PC-3 (cell line): ENCODE measurements at regions not wholly inside any gene's neighbourhood (a gene's known extent, or its start where the extent isn't known, plus 50 kb on each side); places are given as distances from the start of the nearest gene placed in this dataset.

Source experiments
- ATAC-seq: fragments of 200-7000 bp; cut with Tn5 transposase; 2 replicates; pipeline ENCODE4 v1.9.1; 2020; ENCODE audit warnings: mild to moderate bottlenecking, moderate library complexity
- BruUV-seq: library from RNA; stranded (reverse); fragments of 400-500 nt; replicated peaks from 2 replicates; lab custom pipeline; 2021; lab: Mats Ljungman, UMichigan
- CTCF ChIA-PET: fragments of 300-600 bp; sonication (Branson Sonifier 250); formaldehyde crosslinking; loops from one replicate; lab custom pipeline; 2022; ENCODE audit warnings: antibody characterized with exemption; lab: Charles Lee
- POLR2A ChIA-PET: fragments of 300-600 bp; sonication (Branson Sonifier 250); formaldehyde crosslinking; loops from one replicate; lab custom pipeline; 2022; ENCODE audit warnings: antibody characterized with exemption; ENCODE audit not compliant: unreplicated experiment; lab: Charles Lee
- DNase-seq: peaks from one replicate; pipeline ENCODE4 v3.0.0-alpha.2; 2015
- H2AFZ ChIP-seq: fragments of 300-600 bp; sonication (generic); 2 replicates; pipeline ENCODE4 v1.6.0; 2016; ENCODE audit warnings: antibody characterized with exemption, low read length
- H3F3A ChIP-seq: fragments of 300-600 bp; sonication (generic); one replicate; pipeline ENCODE4 v1.6.0; 2017; ENCODE audit warnings: antibody characterized with exemption, low read length, control low read depth, mild to moderate bottlenecking; ENCODE audit not compliant: unreplicated experiment
- H3K27ac ChIP-seq: fragments of 300-600 bp; sonication (generic); 2 replicates; pipeline ENCODE4 v1.5.1; 2016; ENCODE audit warnings: mild to moderate bottlenecking, low read length
- H3K27me3 ChIP-seq: fragments of 300-600 bp; sonication (generic); 2 replicates; pipeline ENCODE4 v1.6.1; 2016; ENCODE audit warnings: low read length, mixed read lengths
- H3K36me3 ChIP-seq: fragments of 300-600 bp; sonication (generic); 2 replicates; pipeline ENCODE4 v1.6.1; 2016; ENCODE audit warnings: low read depth, mixed run types, low read length, mixed read lengths
- H3K4me1 ChIP-seq: fragments of 300-600 bp; sonication (generic); 2 replicates; pipeline ENCODE4 v1.5.1; 2016; ENCODE audit warnings: low read length; ENCODE audit not compliant: insufficient read depth
- H3K4me2 ChIP-seq: fragments of 300-600 bp; sonication (generic); 2 replicates; pipeline ENCODE4 v1.6.0; 2016; ENCODE audit warnings: low read length
- H3K4me3 ChIP-seq: fragments of 300-600 bp; sonication (generic); 2 replicates; pipeline ENCODE4 v1.5.1; 2016; ENCODE audit warnings: mild to moderate bottlenecking, low read length, mixed read lengths
- H3K79me2 ChIP-seq: fragments of 300-600 bp; sonication (generic); 2 replicates; pipeline ENCODE4 v1.6.1; 2017; ENCODE audit warnings: low read length, mixed read lengths
- H3K9ac ChIP-seq: fragments of 300-600 bp; sonication (generic); 2 replicates; pipeline ENCODE4 v1.6.0; 2016; ENCODE audit warnings: mild to moderate bottlenecking, low read length
- H3K9me2 ChIP-seq: fragments of 300-600 bp; sonication (generic); replicated peaks from 2 replicates; pipeline ENCODE4 v1.6.1; 2016; ENCODE audit warnings: mixed run types, low read length, mixed read lengths
- H3K9me3 ChIP-seq: fragments of 300-600 bp; sonication (generic); 2 replicates; pipeline ENCODE4 v1.6.1; 2016; ENCODE audit warnings: low read length, mixed read lengths
- H4K20me1 ChIP-seq: fragments of 300-600 bp; sonication (generic); 2 replicates; pipeline ENCODE4 v1.6.1; 2016; ENCODE audit warnings: low read length, mixed read lengths
- CTCF ChIP-seq: fragments of 300-600 bp; sonication (generic); conservative IDR thresholded peaks from 2 replicates; pipeline ENCODE4 v1.5.1; 2017; ENCODE audit warnings: antibody characterized with exemption, low read depth, mild to moderate bottlenecking, low read length
- EZH2 ChIP-seq: fragments of 300-600 bp; sonication (generic); IDR thresholded peaks from one replicate; pipeline ENCODE4 v1.6.1; 2017; ENCODE audit warnings: antibody characterized with exemption, mild to moderate bottlenecking, low read length; ENCODE audit not compliant: unreplicated experiment
- EZH2phosphoT487 ChIP-seq: fragments of 300-600 bp; sonication (generic); IDR thresholded peaks from 2 replicates; pipeline ENCODE4 v1.6.1; 2018; ENCODE audit warnings: mild to moderate bottlenecking, antibody characterized with exemption, low read length, borderline replicate concordance
- intact Hi-C: fragments of 100-400 bp; cut with micrococcal nuclease; formaldehyde crosslinking; loops from 2 replicates; pipeline ENCODE4 v1.9.0; 2023

- BruUV-seq = no TSS peak
- ChIA-PET CTCF (no interaction called here), POLR2A (interaction anchor here (0.7 kb wide), 1 partner anchor 784 kb away, joined by 14 read pairs; no protein-coding TSS in a partner anchor)
- Histone ChIP-seq H3K4me2 (0 out of 2 replicates have a peak overlapping the region, but pooled peaks have one; percentile 15), H3F3A (no peaks in the 10 kb centered on the region), H3K27ac (peak overlapping the region; percentile 53), H3K4me3 (no peak overlapping the region), H3K36me3 (no peaks in the 10 kb centered on the region), H3K4me1 (peaks cover 11% of the 10 kb centered on the region), H2AFZ (no peak overlapping the region), H3K9me3 (no peaks in the 10 kb centered on the region), H3K9me2 (no peaks in the 10 kb centered on the region), H3K27me3 (no peaks in the 10 kb centered on the region), H3K9ac (no peak overlapping the region), H4K20me1 (no peaks in the 10 kb centered on the region), H3K79me2 (no peaks in the 10 kb centered on the region)
- intact Hi-C loops = no loop called here
- ATAC-seq (peak; percentile 70), DNase-seq (peak; percentile 71)
- TF ChIP-seq EZH2 (no peak), EZH2phosphoT487 (no peak), CTCF (no peak)
These were observed 148.4 kb upstream of the TLE3 start for GRCh38 chr15:70245932-70246622.

GRCh38 chr15:70244978-70245542 lies 147.3 kb upstream of the TLE3 start:
- Histone ChIP-seq H2AFZ (no peak overlapping the region), H3K36me3 (no peaks in the 10 kb centered on the region), H3K9ac (no peak overlapping the region), H3K9me2 (no peaks in the 10 kb centered on the region), H3K27me3 (no peaks in the 10 kb centered on the region), H3K79me2 (no peaks in the 10 kb centered on the region), H3F3A (no peaks in the 10 kb centered on the region), H3K9me3 (no peaks in the 10 kb centered on the region), H3K27ac (no peak overlapping the region), H3K4me3 (no peak overlapping the region), H3K4me1 (peaks cover 11% of the 10 kb centered on the region), H4K20me1 (no peaks in the 10 kb centered on the region), H3K4me2 (no peak overlapping the region)
- CTCF ChIA-PET = no interaction called here
- POLR2A ChIA-PET = no interaction called here
- no TSS peak for BruUV-seq
- DNase-seq (no peak), ATAC-seq (no peak)
- TF ChIP-seq CTCF (no peak), EZH2 (no peak), EZH2phosphoT487 (no peak)
- intact Hi-C loops = no loop called here
